CD4-positive, alpha-beta T cell treated with Interleukin-4 for 1 hour (primary cell): ENCODE measurements at regions not wholly inside any gene's neighbourhood (a gene's known extent, or its start where the extent isn't known, plus 50 kb on each side); places are given as distances from the start of the nearest gene placed in this dataset.
"Not testable (repeated sequence)": the region's sequence is repeated elsewhere in the genome, so short reads cannot be mapped to it uniquely, and the experiment has no call there.

ENCODE experiments used
- DNase-seq, 2 donors: peaks; one replicate each; pipeline ENCODE4 v3.0.0-alpha.2; 2020 to 2022

- DNase-seq = no peak
Measured at GRCh38 chr6:6091608-6092002, 84.9 kb upstream of the NRN1 start.

GRCh38 chr6:6090861-6091607, 84.3 kb upstream of the NRN1 start:
- DNase-seq = no peak

- no peak for DNase-seq
Measured at GRCh38 chr6:6085928-6086668, 79.4 kb upstream of the NRN1 start.

GRCh38 chr6:6080975-6081374, 74.2 kb upstream of the NRN1 start:
- no peak for DNase-seq

GRCh38 chr6:6074190-6074589, 67.5 kb upstream of the NRN1 start:
- DNase-seq = no peak

GRCh38 chr6:6068157-6068556, 61.4 kb upstream of the NRN1 start:
- DNase-seq = not testable (repeated sequence)

- no peak for DNase-seq
Measured at GRCh38 chr6:6058054-6058444, 51.3 kb upstream of the NRN1 start.

GRCh38 chr6:6057442-6058053, 50.8 kb upstream of the NRN1 start:
- peak in 1 of 2 donors; percentile 28 for DNase-seq
